ENCODE measurements at regions not wholly inside any gene's neighbourhood (a gene's known extent, or its start where the extent isn't known, plus 50 kb on each side); places are given as distances from the start of the nearest gene placed in this dataset.

DNA sequence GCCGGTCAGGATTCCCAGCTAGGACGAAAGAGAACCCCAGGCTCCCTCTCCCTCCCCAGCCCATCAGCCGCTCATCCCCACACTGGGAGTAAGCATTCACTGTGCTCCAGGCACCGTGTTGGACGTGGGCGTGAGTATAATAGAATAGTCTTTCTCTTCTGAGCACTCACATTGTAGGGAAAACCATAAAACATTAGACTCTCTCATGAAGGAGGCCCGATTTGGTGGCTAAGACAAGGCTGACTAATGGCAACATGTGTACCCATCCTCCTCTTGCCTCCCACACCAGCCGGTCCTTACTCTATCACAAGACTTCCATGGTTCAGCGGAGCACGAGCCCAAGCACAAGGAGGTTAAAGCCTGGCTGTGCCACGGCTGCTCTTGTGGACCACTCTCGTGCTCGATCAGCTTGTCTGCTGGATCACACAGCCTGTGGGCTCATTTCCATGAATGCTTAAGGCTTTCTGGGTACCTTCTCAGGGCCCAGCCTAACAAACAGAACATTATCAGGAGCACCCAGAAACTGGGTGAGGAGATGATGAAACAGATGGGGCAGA, 540.9 kb upstream of the RAB6C start:
- no peak for DNase-seq (ENCODE audit: low spot score)

DNA sequence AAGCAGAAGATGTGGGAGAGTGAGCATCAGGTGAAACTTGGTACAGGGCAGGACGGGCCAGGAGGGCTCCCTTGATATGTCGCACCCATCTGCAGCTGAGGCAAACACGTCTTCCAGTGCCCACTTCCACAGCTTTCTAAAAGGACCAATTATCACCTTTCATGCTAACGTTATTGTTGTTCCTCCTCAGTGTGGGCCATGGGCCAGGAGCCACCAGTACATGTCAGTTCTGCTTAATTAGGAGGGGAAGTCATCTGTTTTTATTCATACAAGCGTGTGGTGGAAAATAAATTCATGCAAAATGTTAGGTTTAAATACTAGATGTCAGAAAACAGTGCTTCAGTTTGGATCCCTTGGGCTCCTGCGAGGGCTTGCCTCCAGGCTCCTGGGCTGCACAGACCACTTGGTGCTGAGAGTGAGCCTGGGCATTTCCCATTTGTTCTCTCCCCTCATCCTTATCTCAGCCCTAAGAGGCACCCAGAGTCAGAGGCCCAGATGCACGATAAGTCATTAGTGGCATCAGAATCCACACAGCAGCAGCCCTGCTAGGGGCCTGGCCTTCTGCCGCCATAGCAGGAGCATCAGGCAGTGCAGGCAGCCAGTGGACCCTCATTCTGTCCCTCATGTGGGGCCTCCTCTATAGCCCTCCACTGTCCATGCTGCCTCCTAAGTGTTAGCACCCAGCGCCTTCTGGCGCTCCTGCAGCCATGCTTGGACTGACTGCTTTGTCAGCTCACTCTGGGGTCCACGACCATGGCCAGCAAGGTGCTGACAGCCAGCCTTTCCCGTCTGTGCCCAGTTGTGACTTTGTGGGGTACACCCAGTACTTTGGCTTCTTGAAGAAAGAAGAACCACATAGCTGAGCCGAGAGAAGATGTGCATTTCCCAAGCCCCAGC, 539.8 kb upstream of the RAB6C start:
- no peak for DNase-seq (ENCODE audit: low spot score)

DNA sequence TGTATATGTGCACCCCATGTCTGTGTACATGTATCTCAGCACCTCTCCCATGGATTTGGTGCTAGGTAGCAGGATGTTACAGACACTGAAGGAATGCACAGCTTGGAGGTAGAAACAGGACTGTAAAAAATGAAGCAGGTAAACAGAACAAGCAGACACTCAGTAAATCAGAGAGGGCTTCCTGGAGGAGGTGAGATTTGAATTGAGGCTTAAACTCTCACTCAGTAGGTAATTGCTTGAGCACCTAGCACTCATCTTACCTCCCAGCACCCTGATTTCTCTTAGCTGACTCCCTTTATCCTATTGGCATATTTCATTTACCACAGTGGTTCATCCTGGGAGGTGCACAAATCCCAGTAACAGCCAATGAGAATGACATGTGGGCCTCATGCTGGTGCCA, 537.9 kb upstream of the RAB6C start:
- DNase-seq (ENCODE audit: low spot score): no peak

DNA sequence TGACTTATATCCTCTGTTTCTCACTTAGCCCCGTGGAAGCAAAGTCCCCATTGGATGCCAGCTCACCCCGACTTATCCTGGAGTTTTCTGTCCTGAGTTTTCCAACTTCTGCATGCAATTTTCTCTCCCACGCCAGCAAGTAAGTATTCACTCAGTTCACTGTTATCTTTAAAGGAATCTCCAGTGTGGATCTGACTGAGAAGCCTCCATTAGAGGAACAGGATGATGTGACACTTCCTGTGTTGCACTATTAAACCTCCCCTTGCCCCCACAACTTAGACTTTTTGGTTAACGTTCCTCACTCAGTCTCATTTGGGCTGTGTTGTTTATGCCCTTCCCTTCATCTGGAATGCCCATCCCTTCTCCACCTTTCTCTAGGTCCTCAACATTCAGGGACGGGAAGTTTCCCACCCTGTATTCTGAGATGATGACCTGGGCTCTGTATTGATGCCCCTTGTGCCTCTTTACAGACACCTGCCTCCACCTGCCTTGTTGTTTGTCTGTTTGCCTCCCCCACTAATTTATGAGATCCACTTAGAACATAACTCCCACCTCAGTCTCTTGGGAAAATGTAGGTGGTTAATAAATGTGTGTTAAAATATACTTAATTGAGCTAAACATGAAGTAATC, 536.1 kb upstream of the RAB6C start:
- DNase-seq (ENCODE audit: low spot score): no peak

DNA sequence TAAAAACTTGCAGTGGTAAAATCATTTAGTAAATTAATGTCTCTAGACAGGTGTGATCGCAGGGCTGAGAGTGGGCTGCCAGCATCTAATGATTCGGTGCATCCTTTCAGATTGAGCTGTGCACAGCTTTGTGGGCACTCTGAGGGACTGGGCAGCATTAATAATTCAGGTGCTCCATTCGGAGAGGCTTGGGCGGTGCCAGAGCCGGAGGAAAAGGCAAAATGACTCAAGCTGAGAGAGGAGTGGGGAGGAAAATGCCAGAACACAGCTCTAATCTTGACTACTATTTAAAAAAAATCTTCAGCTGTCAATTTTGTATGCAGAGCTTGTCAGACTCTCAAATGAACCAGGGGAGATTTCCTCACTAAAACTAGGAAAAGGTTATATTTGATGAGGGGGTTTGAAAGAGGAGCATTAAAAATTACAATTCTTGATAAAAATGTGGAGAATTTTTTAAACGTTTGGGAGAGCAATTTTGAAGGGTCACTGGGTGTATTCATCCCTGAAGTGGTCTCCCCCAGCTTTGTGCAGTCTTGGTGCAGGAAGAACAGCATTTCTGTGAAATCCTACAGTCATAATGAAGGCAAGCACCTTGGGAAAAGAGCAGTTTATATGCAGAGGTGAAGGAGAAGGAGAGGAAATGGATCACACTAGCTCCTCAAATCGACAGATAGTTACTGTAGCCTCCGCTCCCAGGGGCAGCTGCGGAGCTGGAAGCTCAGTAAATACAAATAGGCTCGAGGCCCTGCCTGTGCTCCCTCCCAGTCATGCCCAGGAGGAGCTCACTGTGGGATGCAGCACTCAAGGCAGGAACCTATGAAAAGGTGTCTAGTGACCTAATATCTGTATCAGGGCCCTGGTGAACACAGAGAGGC, 535.4 kb upstream of the RAB6C start:
- DNase-seq (ENCODE audit: low spot score): no peak

DNA sequence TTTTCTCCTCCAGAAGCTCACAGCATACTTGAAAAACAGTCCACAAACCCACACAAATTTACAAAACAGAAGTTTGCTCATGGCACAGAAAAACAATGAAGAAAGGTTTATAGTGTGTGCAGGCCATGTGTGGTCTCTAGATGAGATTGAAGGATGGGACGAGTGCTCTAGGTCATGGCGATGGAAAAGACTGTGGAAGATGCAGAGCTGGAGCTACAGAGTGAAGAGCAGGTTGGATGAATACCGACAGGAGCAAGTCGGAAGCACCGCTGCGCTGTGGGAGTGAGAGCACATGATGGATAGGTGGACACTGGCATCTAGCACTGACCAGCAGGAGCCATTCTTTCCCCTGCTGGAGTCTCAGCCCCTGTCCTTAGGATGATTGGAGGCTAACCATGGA, 534.7 kb upstream of the RAB6C start:
- DNase-seq (ENCODE audit: low spot score): no peak

DNA sequence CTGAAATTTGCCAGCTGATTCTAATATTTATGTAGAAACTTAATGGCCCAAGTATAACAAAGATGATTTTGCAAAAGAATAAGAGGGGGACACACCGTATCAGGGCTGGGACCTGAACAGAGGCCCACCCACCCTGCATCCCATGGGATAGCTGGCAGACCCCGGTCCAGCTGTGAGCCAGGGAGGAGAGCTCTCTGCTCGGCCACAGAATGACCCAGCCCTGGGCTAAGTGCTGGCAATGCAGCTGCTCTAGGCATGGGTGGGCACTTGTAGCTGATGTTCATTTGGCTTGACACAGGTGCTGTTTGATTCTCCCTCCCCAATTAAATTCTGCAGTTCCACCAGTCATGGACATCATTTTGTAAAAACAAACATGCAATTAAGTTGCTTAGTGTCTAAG, 522.8 kb upstream of the RAB6C start:
- DNase-seq (ENCODE audit: low spot score): no peak

DNA sequence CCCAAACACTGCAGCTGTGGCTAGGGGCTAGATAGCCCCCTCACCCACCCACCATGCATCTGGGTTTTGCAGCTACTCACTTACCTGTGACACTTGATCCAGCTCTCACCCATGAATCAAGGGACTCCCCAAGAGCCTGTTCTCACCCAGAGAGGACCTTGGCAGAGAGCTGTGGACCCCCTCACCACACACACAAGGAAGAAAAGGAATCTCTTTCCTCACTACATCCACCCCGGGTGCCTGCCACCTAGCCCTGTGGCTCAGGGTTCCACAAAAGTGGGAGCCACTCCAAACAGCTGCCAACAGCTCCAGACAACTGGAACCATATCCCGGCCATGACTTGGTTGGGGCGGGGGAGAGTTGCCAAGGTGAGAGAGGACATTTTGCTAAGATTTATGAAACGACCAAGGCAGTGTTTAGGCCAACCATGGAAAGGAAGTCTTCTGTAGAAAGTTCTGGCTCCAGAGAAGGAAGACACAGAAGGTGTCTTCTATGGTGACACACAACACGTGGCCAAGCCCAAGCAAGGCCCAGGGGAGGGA, 522.1 kb upstream of the RAB6C start:
- DNase-seq (ENCODE audit: low spot score): no peak

DNA sequence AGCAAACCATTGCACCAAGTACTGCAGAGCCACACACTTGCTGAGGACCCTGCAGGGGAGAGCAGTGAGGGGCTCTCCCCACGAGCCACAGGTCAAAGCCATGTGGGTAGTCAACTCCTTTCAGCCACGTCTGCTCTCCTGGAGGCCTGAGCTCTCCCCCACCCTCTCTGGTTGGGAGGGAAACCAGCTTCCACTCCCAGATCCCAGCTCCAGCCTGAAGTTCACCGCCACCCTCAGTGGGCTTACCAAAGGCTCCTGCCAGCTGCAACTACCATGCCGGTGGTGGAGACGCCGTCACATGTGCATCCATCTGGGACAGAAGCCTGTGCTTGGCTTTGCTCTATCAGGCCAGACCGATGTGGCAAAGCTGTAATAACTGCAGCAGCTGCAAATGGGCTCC, 521.5 kb upstream of the RAB6C start:
- no peak for DNase-seq (ENCODE audit: low spot score)

DNA sequence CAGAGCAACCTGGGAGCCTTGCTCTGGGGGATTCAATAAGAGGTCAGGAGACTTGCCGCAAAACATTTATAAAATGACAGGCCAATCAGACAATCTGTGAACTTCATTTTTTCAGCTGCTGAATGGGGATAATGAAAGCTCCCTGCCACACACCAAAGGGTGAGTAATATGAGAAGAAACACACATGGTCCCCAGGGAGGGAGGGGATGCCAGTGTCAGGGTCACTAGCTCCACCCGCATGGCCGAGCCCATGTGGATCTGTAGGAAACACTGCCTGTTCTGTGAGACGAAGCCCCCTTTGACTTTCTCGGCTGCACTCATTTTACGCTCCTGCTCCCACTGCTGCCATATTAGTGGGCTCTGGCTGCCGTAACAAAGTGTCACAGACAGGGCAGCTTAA, 521.0 kb upstream of the RAB6C start:
- DNase-seq (ENCODE audit: low spot score): no peak

DNA sequence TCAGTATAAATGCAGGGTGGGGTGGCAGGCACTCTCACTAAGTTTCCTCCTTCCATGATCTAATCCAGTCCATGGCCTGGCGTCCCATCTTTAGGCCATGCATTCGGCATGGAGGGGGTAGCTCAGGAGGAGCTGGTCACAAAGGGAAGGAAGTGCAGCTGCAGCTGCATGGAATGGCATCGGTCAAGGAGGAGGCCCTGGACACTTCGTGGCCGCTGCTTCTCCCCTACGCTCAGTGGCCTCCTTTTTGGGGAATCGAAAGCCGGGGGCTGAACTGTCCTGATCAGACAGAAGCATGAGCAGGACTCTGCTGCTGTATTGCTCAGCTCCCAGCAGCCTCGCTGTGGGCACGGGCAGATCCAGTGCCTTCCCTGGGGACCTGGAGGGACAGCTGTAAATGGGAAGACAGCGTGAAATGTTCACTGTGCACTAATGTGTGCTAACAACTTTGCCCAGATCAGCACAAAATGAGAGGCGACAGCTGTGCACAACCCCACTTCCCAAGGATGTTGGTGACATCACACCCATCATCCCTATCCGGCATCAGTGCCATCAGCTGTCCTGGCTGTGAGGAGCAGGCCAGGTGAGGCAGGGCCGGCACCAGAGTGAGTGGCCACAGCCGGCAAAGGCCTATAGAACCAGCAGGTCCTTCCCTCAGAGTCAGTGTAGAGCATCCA, 520.1 kb upstream of the RAB6C start:
- DNase-seq (ENCODE audit: low spot score): peak; percentile 18

DNA sequence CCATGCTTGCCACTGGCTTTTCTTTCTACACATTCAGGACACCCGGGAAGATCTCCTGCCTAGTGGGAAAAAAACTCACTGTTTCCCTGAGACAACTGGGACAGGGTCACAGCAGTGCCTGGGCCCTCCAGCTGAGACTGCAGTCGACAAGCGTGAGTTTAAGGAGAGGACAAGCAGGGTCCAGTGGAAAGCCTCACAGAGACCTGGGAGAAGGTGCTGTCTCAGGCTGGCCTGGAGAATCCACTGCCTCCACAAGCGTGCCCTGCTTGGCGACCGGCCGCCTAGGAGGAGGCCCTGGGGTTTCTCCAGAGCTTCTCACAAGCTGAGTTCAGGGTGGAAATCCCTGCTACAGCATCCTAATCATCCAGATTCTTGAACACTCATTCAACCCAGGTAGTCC, 519.6 kb upstream of the RAB6C start:
- DNase-seq (ENCODE audit: low spot score): no peak

DNA sequence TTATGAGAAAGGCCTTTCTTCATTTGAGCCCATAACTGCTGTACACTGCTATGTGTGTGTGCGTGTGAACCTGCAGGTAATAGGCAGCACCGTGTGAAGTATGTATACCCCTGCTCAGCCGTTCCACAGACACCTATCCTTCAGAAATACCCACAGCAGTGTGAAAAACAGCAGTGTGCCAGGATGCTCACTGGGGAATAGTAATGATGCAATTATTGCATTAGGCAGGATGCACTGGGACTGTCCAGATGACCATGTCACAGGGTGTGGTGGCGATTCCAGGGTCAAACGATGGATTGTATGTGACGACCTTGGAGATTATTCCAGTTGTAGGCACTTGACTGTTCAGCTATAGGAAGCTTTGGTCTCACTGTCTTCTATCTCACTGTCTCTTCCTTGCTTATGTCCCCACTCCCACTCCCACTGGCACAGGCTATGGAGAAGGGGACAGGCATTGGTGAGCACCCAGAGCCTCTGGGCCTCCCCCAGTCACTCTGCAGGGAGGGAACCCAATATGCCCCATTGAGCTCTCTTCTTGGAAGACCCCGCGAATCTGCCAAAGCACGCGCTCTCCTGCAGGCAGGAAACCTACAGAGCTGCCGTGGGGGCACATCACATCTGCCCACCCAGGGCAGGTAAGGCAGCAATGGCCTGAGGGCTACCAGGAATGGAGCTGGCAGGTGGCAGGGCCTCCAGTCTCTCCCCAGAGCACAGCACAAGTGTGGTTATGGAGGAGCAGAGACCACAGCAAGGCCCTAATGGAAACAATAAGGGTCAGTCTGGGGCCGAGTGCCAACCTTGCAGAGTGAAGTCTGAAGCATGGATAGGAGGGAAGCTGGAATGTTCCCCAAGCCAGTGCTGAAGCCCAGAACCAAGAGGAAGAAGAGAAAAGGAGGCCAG, 518.9 kb upstream of the RAB6C start:
- DNase-seq (ENCODE audit: low spot score): no peak

DNA sequence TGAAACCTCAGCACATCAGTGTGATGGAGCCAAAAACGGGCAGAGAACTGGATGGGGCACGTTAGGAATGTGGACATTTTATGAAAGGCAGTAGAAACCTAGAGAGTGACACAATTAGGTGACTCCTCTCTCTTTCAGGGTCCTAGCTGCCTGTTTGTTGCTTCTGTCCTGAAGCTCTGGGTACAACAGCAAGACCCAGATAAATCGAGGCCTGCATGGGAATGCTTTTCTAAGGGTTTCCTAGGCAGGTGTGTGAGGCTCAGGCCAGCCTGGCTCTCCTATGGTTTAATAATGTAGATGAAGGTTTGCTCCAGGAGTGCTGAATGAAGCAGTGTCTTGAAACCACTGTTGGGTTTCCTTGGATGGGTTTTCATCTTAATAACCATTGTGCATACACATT, 517.1 kb upstream of the RAB6C start:
- DNase-seq (ENCODE audit: low spot score): no peak

DNA sequence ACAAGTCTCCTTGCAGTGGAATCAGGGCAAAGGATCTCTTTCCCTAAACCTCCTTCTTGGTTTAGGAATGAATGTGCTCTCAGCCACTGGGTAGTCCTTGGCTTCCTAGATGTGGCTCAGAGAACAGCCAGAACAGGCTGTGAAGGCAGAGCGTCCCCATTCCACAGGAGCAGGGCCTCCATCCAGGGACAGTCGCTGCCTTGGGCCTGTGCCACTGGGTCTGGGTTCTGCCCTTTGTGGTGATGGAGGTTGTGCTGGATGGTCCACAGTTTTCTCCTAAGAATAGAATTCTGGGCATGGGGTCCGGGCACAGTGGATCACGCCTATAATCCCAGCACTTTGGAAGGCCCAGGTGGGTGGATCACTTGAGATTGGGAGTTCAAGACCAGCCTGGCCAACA, 516.5 kb upstream of the RAB6C start:
- no peak for DNase-seq (ENCODE audit: low spot score)

DNA sequence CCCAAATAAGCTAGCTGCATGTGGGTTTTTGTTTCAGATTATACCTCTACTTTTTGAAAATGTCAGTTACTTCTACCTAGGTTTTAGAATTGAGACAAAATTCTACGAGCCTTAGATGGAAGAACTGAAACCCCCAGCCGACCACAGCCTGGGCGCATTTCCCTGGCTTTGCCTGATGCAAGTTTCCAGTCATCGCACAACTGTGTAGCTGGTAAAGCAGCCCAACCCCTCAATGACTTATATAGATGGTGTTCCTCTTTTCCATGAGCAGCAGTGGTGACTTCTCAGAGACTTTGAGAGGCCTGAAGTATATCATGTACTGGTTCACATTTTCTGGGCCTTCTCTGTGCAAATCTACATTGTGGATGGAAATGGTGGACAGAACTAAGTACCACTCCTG, 515.4 kb upstream of the RAB6C start:
- peak; percentile 44 for DNase-seq (ENCODE audit: low spot score)

DNA sequence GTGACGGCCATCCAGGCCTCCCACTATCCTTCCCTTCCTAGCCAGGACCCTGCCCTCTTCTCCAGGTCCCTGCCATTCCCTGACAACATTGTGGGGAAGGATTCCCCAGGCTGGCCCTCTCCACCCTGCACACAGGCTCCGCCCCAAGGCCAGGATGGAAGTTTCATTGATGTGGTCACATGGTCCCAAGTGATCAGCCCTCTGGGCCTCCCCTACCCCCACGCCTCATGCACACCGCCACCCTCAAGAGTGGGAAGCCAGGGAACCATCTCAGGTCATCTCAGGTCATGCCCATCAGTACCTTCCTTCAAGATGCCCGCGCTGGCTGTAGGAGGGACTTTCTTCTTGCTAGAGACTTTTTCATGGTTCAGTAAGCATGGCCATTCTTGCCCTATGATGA, 514.8 kb upstream of the RAB6C start:
- DNase-seq (ENCODE audit: low spot score): no peak

DNA sequence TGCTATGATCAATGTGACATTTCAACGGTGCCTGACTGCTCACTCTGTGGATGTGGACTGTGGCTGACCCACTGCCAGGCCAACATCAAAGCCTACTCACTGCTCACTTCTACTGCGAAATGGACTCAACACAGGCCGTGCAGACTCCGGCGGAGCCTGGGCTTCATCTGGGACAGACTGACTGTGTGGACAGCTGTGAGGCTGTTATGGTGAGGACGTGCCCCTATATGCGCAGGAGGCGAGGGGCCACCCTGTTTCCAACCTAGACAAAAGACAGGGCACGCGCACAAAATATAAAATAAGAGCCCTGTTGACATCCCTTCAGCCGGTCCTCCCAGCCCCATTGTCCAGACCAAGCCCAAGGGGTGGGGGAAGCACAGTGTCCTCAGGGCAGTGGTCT, 514.4 kb upstream of the RAB6C start:
- DNase-seq (ENCODE audit: low spot score): no peak

DNA sequence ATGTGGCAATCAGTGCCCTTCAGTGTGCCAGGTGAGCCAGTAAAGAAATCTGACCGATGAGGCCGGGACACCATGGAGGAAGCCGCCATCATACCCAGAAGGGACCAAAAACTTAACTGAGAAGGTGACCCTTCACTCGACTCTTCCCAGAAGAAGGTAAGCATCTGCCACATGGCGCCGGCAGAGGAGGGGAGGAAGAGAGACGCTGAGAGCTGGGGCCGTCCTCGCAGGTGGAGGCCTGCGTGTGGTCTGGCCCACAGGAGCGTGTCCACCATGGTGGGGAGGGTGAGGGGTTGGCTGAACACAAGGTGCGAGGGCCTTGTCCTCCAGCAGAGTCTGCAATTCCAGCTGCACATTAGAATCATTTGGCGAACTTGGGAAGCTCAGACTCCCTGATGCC, 513.1 kb upstream of the RAB6C start:
- no peak for DNase-seq (ENCODE audit: low spot score)

DNA sequence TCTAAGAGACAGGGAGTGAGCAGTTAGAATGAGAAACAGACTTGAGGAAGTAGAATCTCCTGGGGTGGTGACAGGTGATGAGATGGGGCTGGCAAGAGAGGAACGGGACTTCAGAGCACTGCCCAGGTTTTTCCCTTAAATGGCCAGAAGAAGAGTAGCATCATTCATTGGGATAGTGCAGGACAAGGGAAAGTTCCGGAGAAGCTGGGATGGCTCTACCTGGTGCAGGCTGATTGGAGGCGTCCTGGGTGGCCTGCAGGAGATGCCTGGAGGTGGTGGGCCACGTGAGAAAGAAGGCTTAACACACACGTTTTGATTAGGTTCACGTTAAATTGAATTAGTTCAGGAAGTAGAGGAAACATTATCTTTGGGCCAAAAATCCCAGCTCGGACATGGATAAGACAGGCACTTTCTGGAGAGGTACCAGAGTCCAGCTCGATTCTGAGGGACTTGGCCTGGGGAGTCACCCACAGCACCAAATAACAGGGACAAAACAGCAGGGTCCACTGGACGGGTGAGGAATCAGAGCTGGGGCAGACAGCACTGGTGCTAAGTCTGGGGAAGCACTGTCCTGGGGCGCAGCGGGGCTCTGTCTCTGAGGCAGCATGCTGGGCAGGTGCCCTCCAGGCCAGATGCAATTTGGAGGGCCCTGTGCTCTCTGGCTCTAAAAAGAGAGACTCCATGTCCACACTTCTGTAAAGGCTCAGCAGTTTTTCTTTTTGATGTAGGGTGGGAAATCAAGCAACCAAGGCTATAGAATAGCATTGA, 512.3 kb upstream of the RAB6C start:
- DNase-seq (ENCODE audit: low spot score): no peak
